ENCODE measurements at regions not wholly inside any gene's neighbourhood (a gene's known extent, or its start where the extent isn't known, plus 50 kb on each side); places are given as distances from the start of the nearest gene placed in this dataset.

GRCh38 chr2:147450661-147451510 lies 393.9 kb upstream of the ACVR2A start:
- no peak overlapping the region for H3K4me3 ChIP-seq (ENCODE audit: low read depth, low read length)
- no peaks in the 10 kb centered on the region for H3K9me3 ChIP-seq (ENCODE audit: severe bottlenecking)
- H3K27me3 ChIP-seq (ENCODE audit: insufficient read depth, low read depth, severe bottlenecking) = no peaks in the 10 kb centered on the region
- TF ChIP-seq CTCF (IDR thresholded peaks at IDR 0.05; ENCODE audit: low read depth, low read length) = no peak
- no peak overlapping the region for H3K27ac ChIP-seq
- no peaks in the 10 kb centered on the region for H3K36me3 ChIP-seq
- no peak for DNase-seq

GRCh38 chr2:147449323-147449991 lies 395.4 kb upstream of the ACVR2A start:
- no peaks in the 10 kb centered on the region for H3K9me3 ChIP-seq (ENCODE audit: severe bottlenecking)
- TF ChIP-seq CTCF (IDR thresholded peaks at IDR 0.05; ENCODE audit: low read depth, low read length) = no peak
- H3K4me3 ChIP-seq (ENCODE audit: low read depth, low read length) = no peak overlapping the region
- H3K27ac ChIP-seq = no peak overlapping the region
- DNase-seq = no peak
- H3K36me3 ChIP-seq = no peaks in the 10 kb centered on the region
- H3K27me3 ChIP-seq (ENCODE audit: insufficient read depth, low read depth, severe bottlenecking) = no peaks in the 10 kb centered on the region

- no peak overlapping the region for H3K4me3 ChIP-seq (ENCODE audit: low read depth, low read length)
- no peaks in the 10 kb centered on the region for H3K27me3 ChIP-seq (ENCODE audit: insufficient read depth, low read depth, severe bottlenecking)
- no peak for DNase-seq
- H3K27ac ChIP-seq = no peak overlapping the region
- no peaks in the 10 kb centered on the region for H3K36me3 ChIP-seq
- no peaks in the 10 kb centered on the region for H3K9me3 ChIP-seq (ENCODE audit: severe bottlenecking)
- TF ChIP-seq CTCF (IDR thresholded peaks at IDR 0.05; ENCODE audit: low read depth, low read length) = no peak
Measured at GRCh38 chr2:147442816-147443215, 402.0 kb upstream of the ACVR2A start.

GRCh38 chr2:147441182-147441581 lies 403.6 kb upstream of the ACVR2A start:
- no peak for TF ChIP-seq CTCF (IDR thresholded peaks at IDR 0.05; ENCODE audit: low read depth, low read length)
- H3K27me3 ChIP-seq (ENCODE audit: insufficient read depth, low read depth, severe bottlenecking) = no peaks in the 10 kb centered on the region
- no peak overlapping the region for H3K27ac ChIP-seq
- DNase-seq = no peak
- no peaks in the 10 kb centered on the region for H3K36me3 ChIP-seq
- H3K9me3 ChIP-seq (ENCODE audit: severe bottlenecking) = no peaks in the 10 kb centered on the region
- H3K4me3 ChIP-seq (ENCODE audit: low read depth, low read length) = no peak overlapping the region

- Histone ChIP-seq H3K27me3 (ENCODE audit: insufficient read depth, low read depth, severe bottlenecking) (no peaks in the 10 kb centered on the region), H3K9me3 (ENCODE audit: severe bottlenecking) (no peaks in the 10 kb centered on the region), H3K27ac (no peak overlapping the region), H3K4me3 (ENCODE audit: low read depth, low read length) (no peak overlapping the region), H3K36me3 (no peaks in the 10 kb centered on the region)
- no peak for TF ChIP-seq CTCF (IDR thresholded peaks at IDR 0.05; ENCODE audit: low read depth, low read length)
- no peak for DNase-seq
Measured at GRCh38 chr2:147440734-147441133, 404.1 kb upstream of the ACVR2A start.

Measured in WERI-Rb-1 (cell line).